Testis (tissue), 2 donors: ENCODE measurements at regions not wholly inside any gene's neighbourhood (a gene's known extent, or its start where the extent isn't known, plus 50 kb on each side); places are given as distances from the start of the nearest gene placed in this dataset.

Experiments
- CTCF ChIP-seq, 3 experiments: fragments of 450-650 bp in 2 of 3; fragments of 200-600 bp in 1 of 3; sonication (generic) in 1 of 3; IDR thresholded peaks; one replicate each; pipeline ENCODE4 v1.5.1; 2016 to 2019; ENCODE audit warnings: antibody characterized with exemption in 3 of 3, mild to moderate bottlenecking in 2 of 3, moderate library complexity in 1 of 3
- POLR2A ChIP-seq: fragments of 450-650 bp; IDR thresholded peaks from one replicate; pipeline ENCODE4 v1.6.1; 2017; ENCODE audit warnings: antibody characterized with exemption, mild to moderate bottlenecking, moderate library complexity

GRCh38 chr12:71356569-71356968 lies 83.0 kb upstream of the LGR5 start:
- TF ChIP-seq CTCF (IDR thresholded peaks at IDR 0.05) = no peak
- no peak for TF ChIP-seq POLR2A
